OCI-LY3 (cell line): ENCODE measurements at regions not wholly inside any gene's neighbourhood (a gene's known extent, or its start where the extent isn't known, plus 50 kb on each side); places are given as distances from the start of the nearest gene placed in this dataset.

Experiments used
- H2AFZ ChIP-seq: fragments of 200-600, 300-600 bp; shearing (Covaris generic); 2 replicates; pipeline ENCODE4 v1.6.0; 2014; ENCODE audit warnings: antibody characterized with exemption, low read depth, low read length
- H3K27ac ChIP-seq: fragments of 200-600, 300-600 bp; sonication (generic); 2 replicates; pipeline ENCODE4 v1.5.1; 2014; ENCODE audit warnings: mild to moderate bottlenecking, low read length, moderate library complexity, mixed read lengths
- H3K27me3 ChIP-seq: fragments of 200-600, 300-600 bp; sonication (generic); 2 replicates; pipeline ENCODE4 v1.6.1; 2014; ENCODE audit warnings: low read depth, low read length, mixed read lengths
- H3K36me3 ChIP-seq: fragments of 200-600, 300-600 bp; sonication (generic); replicated peaks from 2 replicates; pipeline ENCODE3; 2014; ENCODE audit warnings: low read depth, low read length, mixed read lengths
- H3K4me1 ChIP-seq: fragments of 300-600, 200-600 bp; sonication (generic); 2 replicates; pipeline ENCODE4 v1.6.1; 2014; ENCODE audit warnings: low read length, mixed read lengths
- H3K4me2 ChIP-seq: fragments of 200-600, 300-600 bp; sonication (generic); 2 replicates; pipeline ENCODE4 v1.6.1; 2014; ENCODE audit warnings: low read length, mixed read lengths
- H3K4me3 ChIP-seq: fragments of 300-600, 200-600 bp; sonication (generic); 2 replicates; pipeline ENCODE4 v1.5.1; 2014; ENCODE audit warnings: antibody characterized with exemption, mild to moderate bottlenecking, low read length, moderate library complexity
- H3K79me2 ChIP-seq: fragments of 300-600, 200-600 bp; shearing (Covaris generic); 2 replicates; pipeline ENCODE4 v1.6.1; 2014; ENCODE audit warnings: mild to moderate bottlenecking, low read length, mixed read lengths
- H3K9ac ChIP-seq: fragments of 300-600, 200-600 bp; shearing (Covaris generic); 2 replicates; pipeline ENCODE4 v1.6.0; 2014; ENCODE audit warnings: mild to moderate bottlenecking, low read length, moderate library complexity
- H3K9me3 ChIP-seq: fragments of 200-600, 300-600 bp; shearing (Covaris generic); 2 replicates; pipeline ENCODE4 v1.6.1; 2014; ENCODE audit warnings: low read length, mixed read lengths; ENCODE audit not compliant: insufficient read depth
- H4K20me1 ChIP-seq: fragments of 200-600, 300-600 bp; sonication (generic); 2 replicates; pipeline ENCODE4 v1.6.1; 2016; ENCODE audit warnings: low read length, mixed read lengths; ENCODE audit not compliant: insufficient read depth
- CTCF ChIP-seq: fragments of 200-600, 300-600 bp; sonication (generic); IDR thresholded peaks from 2 replicates; pipeline ENCODE4 v1.5.1; 2014; ENCODE audit warnings: antibody characterized with exemption, low read length, low read depth
- EZH2phosphoT487 ChIP-seq: fragments of 200-600 bp; shearing (Covaris generic); IDR thresholded peaks from 2 replicates; pipeline ENCODE4 v1.6.1; 2018; ENCODE audit warnings: antibody characterized with exemption, mixed run types, low read depth

DNA sequence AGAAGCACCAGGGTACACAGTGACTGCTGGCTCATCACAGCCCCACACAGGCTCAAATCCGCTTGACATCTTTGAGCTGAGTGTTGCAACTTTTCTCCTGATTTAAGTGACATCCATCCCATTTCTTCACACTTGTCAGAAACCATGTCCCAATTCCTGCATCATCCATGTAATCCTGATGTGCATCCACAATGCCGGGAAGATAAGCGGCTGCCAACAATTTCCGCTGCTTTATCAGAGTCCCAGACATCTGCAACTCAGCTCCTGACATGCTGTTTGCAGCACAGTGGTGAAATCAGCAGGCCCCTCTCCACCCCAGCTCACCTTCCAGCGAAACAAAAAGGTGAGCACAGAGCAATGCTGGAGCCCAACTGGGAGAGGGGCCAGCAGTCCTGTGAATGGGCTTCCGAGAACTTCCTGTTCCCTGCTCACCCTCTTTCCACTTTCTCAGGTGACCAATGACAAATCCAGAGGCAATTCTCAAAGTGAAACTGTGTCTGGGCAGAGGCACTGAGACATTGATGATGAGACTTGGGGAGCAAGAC lies 581.0 kb downstream of the AJAP1 start:
- H3K4me2 ChIP-seq: no peak overlapping the region
- H3K4me1 ChIP-seq: no peaks in the 10 kb centered on the region
- no peaks in the 10 kb centered on the region for H3K79me2 ChIP-seq
- no peak for TF ChIP-seq EZH2phosphoT487
- TF ChIP-seq CTCF: no peak
- no peaks in the 10 kb centered on the region for H3K9me3 ChIP-seq
- H3K36me3 ChIP-seq: no peaks in the 10 kb centered on the region
- H4K20me1 ChIP-seq: no peaks in the 10 kb centered on the region
- no peaks in the 10 kb centered on the region for H3K27me3 ChIP-seq
- no peak overlapping the region for H2AFZ ChIP-seq
- no peak overlapping the region for H3K9ac ChIP-seq
- no peak overlapping the region for H3K27ac ChIP-seq
- no peak overlapping the region for H3K4me3 ChIP-seq

GRCh38 chr1:5232537-5232936 lies 578.1 kb downstream of the AJAP1 start:
- Histone ChIP-seq H3K36me3 (no peaks in the 10 kb centered on the region), H3K4me2 (no peak overlapping the region), H3K27ac (no peak overlapping the region), H3K79me2 (no peaks in the 10 kb centered on the region), H4K20me1 (no peaks in the 10 kb centered on the region), H3K4me1 (no peaks in the 10 kb centered on the region), H3K27me3 (no peaks in the 10 kb centered on the region), H3K9ac (no peak overlapping the region), H2AFZ (no peak overlapping the region), H3K9me3 (no peaks in the 10 kb centered on the region), H3K4me3 (no peak overlapping the region)
- no peak for TF ChIP-seq CTCF
- TF ChIP-seq EZH2phosphoT487: no peak

- no peak overlapping the region for H3K4me2 ChIP-seq
- no peak overlapping the region for H3K4me3 ChIP-seq
- no peaks in the 10 kb centered on the region for H3K9me3 ChIP-seq
- H4K20me1 ChIP-seq: no peaks in the 10 kb centered on the region
- H2AFZ ChIP-seq: no peak overlapping the region
- no peaks in the 10 kb centered on the region for H3K27me3 ChIP-seq
- no peaks in the 10 kb centered on the region for H3K4me1 ChIP-seq
- no peaks in the 10 kb centered on the region for H3K79me2 ChIP-seq
- TF ChIP-seq CTCF (no peak), EZH2phosphoT487 (no peak)
- no peaks in the 10 kb centered on the region for H3K36me3 ChIP-seq
- no peak overlapping the region for H3K27ac ChIP-seq
- no peak overlapping the region for H3K9ac ChIP-seq
These were observed 577.3 kb downstream of the AJAP1 start for GRCh38 chr1:5231541-5232315.

GRCh38 chr1:5227114-5227513 lies 572.7 kb downstream of the AJAP1 start:
- Histone ChIP-seq H3K27ac (no peak overlapping the region), H4K20me1 (no peaks in the 10 kb centered on the region), H3K79me2 (no peaks in the 10 kb centered on the region), H3K4me1 (no peaks in the 10 kb centered on the region), H3K4me2 (no peak overlapping the region), H3K36me3 (no peaks in the 10 kb centered on the region), H2AFZ (no peak overlapping the region), H3K27me3 (no peaks in the 10 kb centered on the region), H3K9ac (no peak overlapping the region), H3K4me3 (no peak overlapping the region), H3K9me3 (no peaks in the 10 kb centered on the region)
- no peak for TF ChIP-seq EZH2phosphoT487
